NAMALWA (cell line): ENCODE measurements at regions not wholly inside any gene's neighbourhood (a gene's known extent, or its start where the extent isn't known, plus 50 kb on each side); places are given as distances from the start of the nearest gene placed in this dataset.
"Not testable (repeated sequence)": the region's sequence is repeated elsewhere in the genome, so short reads cannot be mapped to it uniquely, and the experiment has no call there.

Source experiments
- DNase-seq: peaks from one replicate; pipeline ENCODE4 v3.0.0-alpha.2; 2015; ENCODE audit warnings: low spot score

- DNase-seq: no peak
These were observed 185.8 kb upstream of the UBE3A start for GRCh38 chr15:25624504-25625177.

GRCh38 chr15:25623708-25624107 lies 184.9 kb upstream of the UBE3A start:
- no peak for DNase-seq

GRCh38 chr15:25620466-25620865 lies 181.6 kb upstream of the UBE3A start:
- no peak for DNase-seq

- no peak for DNase-seq
These were observed 180.9 kb upstream of the UBE3A start for GRCh38 chr15:25619761-25620160.

- DNase-seq: no peak
These were observed 180.3 kb upstream of the UBE3A start for GRCh38 chr15:25619076-25619475.

GRCh38 chr15:25618161-25618560 lies 179.3 kb upstream of the UBE3A start:
- DNase-seq: no peak

- DNase-seq: no peak
These were observed 177.6 kb upstream of the UBE3A start for GRCh38 chr15:25616471-25616870.

GRCh38 chr15:25613134-25613533 lies 174.3 kb upstream of the UBE3A start:
- DNase-seq: no peak

- no peak for DNase-seq
These were observed 172.8 kb upstream of the UBE3A start for GRCh38 chr15:25611603-25612002.

- no peak for DNase-seq
These were observed 170.5 kb upstream of the UBE3A start for GRCh38 chr15:25609371-25609770.

GRCh38 chr15:25608926-25609325 lies 170.1 kb upstream of the UBE3A start:
- DNase-seq: no peak

GRCh38 chr15:25605151-25605550 lies 166.3 kb upstream of the UBE3A start:
- no peak for DNase-seq

GRCh38 chr15:25600751-25601150 lies 161.9 kb upstream of the UBE3A start:
- DNase-seq: no peak

GRCh38 chr15:25597571-25597970 lies 158.7 kb upstream of the UBE3A start:
- DNase-seq: no peak

- no peak for DNase-seq
These were observed 158.1 kb upstream of the UBE3A start for GRCh38 chr15:25596644-25597562.

GRCh38 chr15:25587616-25588340 lies 149.0 kb upstream of the UBE3A start:
- DNase-seq: no peak

- DNase-seq: no peak
These were observed 144.1 kb upstream of the UBE3A start for GRCh38 chr15:25582886-25583285.

GRCh38 chr15:25579127-25579526 lies 140.3 kb upstream of the UBE3A start:
- DNase-seq: no peak

- DNase-seq: no peak
These were observed 133.4 kb upstream of the UBE3A start for GRCh38 chr15:25572191-25572590.

GRCh38 chr15:25568751-25569150 lies 129.9 kb upstream of the UBE3A start:
- no peak for DNase-seq

GRCh38 chr15:25566545-25566944 lies 127.7 kb upstream of the UBE3A start:
- not testable (repeated sequence) for DNase-seq

GRCh38 chr15:25565470-25566264 lies 126.8 kb upstream of the UBE3A start:
- DNase-seq: no peak
